K562 (cell line): ENCODE measurements at regions not wholly inside any gene's neighbourhood (a gene's known extent, or its start where the extent isn't known, plus 50 kb on each side); places are given as distances from the start of the nearest gene placed in this dataset.

Experiments used
- HNRNPK ChIP-seq: fragments of 200-400 bp; formaldehyde crosslinking; IDR thresholded peaks from one replicate; pipeline ENCODE4 v1.6.1; 2018; ENCODE audit warnings: mild to moderate bottlenecking, low read depth, low read length; ENCODE audit not compliant: poor library complexity, severe bottlenecking
- SP1 ChIP-seq: sonication (generic); formaldehyde crosslinking; IDR thresholded peaks from 2 replicates; pipeline ENCODE4 v1.8.1; 2022; ENCODE audit warnings: mild to moderate bottlenecking, missing genetic modification reagents
- TF ChIP-seq, protein P1 (sequence below), 2 experiments: fragments of 450-650 bp in 1 of 2; sonication (generic) in 1 of 2; formaldehyde crosslinking in 1 of 2; IDR thresholded peaks in 1 of 2; conservative IDR thresholded peaks in 1 of 2; 2 replicates each; pipeline versions ENCODE4 v1.6.1 to v1.8.1; 2016 to 2023; ENCODE audit warnings: mild to moderate bottlenecking in 2 of 2, moderate library complexity in 2 of 2, inconsistent platforms in 1 of 2, missing genetic modification reagents in 1 of 2
- TF ChIP-seq, protein P2 (sequence below): fragments of 250-450 bp; sonication (Bioruptor Pico); IDR thresholded peaks from 2 replicates; pipeline ENCODE4 v1.8.0; 2021; ENCODE audit warnings: mild to moderate bottlenecking, moderate library complexity

DNA sequence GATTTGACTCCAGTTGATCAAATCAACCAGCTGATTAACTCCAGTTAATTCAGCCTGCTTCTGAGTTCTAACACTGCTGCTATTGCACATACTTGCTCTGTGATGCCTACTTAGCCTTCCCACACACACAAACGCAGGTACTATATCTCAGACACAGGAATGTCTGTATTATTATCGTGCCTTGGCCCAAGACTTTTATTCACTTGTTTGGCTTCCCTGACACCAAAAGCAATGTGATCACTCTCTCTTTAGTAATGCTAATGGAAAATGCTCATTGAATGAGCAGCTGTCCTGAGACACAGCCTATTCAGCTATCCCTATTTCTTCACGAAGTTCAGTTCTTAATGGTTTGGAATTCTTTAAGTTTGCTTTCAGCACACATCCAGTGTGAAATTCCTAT lies 356.4 kb upstream of the CXorf51A start:
- TF ChIP-seq SP1 (CRISPR knock-in tag) (no peak), HNRNPK (no peak)
- TF ChIP-seq, protein P1, sequence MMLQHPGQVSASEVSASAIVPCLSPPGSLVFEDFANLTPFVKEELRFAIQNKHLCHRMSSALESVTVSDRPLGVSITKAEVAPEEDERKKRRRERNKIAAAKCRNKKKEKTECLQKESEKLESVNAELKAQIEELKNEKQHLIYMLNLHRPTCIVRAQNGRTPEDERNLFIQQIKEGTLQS (IDR thresholded peaks at IDR 0.05) = no peak
- TF ChIP-seq, protein P1 (CRISPR knock-in tag; conservative IDR thresholded peaks at IDR 0.05) = no peak
- TF ChIP-seq, protein P2, sequence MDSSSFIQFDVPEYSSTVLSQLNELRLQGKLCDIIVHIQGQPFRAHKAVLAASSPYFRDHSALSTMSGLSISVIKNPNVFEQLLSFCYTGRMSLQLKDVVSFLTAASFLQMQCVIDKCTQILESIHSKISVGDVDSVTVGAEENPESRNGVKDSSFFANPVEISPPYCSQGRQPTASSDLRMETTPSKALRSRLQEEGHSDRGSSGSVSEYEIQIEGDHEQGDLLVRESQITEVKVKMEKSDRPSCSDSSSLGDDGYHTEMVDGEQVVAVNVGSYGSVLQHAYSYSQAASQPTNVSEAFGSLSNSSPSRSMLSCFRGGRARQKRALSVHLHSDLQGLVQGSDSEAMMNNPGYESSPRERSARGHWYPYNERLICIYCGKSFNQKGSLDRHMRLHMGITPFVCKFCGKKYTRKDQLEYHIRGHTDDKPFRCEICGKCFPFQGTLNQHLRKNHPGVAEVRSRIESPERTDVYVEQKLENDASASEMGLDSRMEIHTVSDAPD (CRISPR knock-in tag) = no peak
